Testis (tissue), 2 donors: ENCODE measurements at regions not wholly inside any gene's neighbourhood (a gene's known extent, or its start where the extent isn't known, plus 50 kb on each side); places are given as distances from the start of the nearest gene placed in this dataset.

Source experiments
- POLR2A ChIP-seq: fragments of 450-650 bp; IDR thresholded peaks from one replicate; pipeline ENCODE4 v1.6.1; 2017; ENCODE audit warnings: antibody characterized with exemption, mild to moderate bottlenecking, moderate library complexity
- TF ChIP-seq, protein P1 (sequence below), 3 experiments: fragments of 450-650 bp in 2 of 3; fragments of 200-600 bp in 1 of 3; sonication (generic) in 1 of 3; IDR thresholded peaks; one replicate each; pipeline ENCODE4 v1.5.1; 2016 to 2019; ENCODE audit warnings: antibody characterized with exemption in 3 of 3, mild to moderate bottlenecking in 2 of 3, moderate library complexity in 1 of 3

DNA sequence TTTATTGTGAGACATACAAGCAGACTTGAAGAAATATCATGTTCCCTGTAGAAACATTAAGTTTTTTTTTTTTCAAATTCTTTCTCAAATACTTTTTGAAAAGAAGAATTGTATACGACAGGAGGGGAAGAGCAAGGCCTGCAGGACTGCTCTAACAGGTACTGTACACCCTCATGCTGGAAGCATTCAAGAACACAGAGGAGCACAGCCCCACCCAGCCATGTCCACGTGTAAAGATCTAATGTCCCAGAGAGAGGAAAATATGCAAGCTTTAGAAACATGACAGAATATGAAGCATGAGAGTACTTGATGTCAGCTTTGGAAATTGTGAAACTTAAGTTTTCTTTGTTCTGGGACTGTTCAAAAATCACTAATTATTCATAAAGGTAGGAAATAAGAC lies 191.6 kb downstream of the TTC32 start:
- TF ChIP-seq, protein P1, sequence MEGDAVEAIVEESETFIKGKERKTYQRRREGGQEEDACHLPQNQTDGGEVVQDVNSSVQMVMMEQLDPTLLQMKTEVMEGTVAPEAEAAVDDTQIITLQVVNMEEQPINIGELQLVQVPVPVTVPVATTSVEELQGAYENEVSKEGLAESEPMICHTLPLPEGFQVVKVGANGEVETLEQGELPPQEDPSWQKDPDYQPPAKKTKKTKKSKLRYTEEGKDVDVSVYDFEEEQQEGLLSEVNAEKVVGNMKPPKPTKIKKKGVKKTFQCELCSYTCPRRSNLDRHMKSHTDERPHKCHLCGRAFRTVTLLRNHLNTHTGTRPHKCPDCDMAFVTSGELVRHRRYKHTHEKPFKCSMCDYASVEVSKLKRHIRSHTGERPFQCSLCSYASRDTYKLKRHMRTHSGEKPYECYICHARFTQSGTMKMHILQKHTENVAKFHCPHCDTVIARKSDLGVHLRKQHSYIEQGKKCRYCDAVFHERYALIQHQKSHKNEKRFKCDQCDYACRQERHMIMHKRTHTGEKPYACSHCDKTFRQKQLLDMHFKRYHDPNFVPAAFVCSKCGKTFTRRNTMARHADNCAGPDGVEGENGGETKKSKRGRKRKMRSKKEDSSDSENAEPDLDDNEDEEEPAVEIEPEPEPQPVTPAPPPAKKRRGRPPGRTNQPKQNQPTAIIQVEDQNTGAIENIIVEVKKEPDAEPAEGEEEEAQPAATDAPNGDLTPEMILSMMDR (IDR thresholded peaks at IDR 0.05) = no peak
- TF ChIP-seq POLR2A = no peak
